IPS-20b (cell line): ENCODE measurements at regions not wholly inside any gene's neighbourhood (a gene's known extent, or its start where the extent isn't known, plus 50 kb on each side); places are given as distances from the start of the nearest gene placed in this dataset.

Experiments used
- H3K27ac ChIP-seq: one replicate; pipeline ENCODE4 v1.5.1; 2013; ENCODE audit warnings: low read length
- H3K27me3 ChIP-seq: 2 replicates; pipeline ENCODE4 v1.6.1; 2013; ENCODE audit warnings: mild to moderate bottlenecking, low read length, inconsistent platforms; ENCODE audit not compliant: insufficient read depth
- H3K36me3 ChIP-seq: 2 replicates; pipeline ENCODE4 v1.6.1; 2013; ENCODE audit warnings: low read depth, mild to moderate bottlenecking, inconsistent platforms, low read length, moderate library complexity; ENCODE audit not compliant: insufficient read depth
- H3K4me1 ChIP-seq: 2 replicates; pipeline ENCODE4 v1.6.1; 2013; ENCODE audit warnings: mild to moderate bottlenecking, control low read depth, inconsistent platforms, low read length, moderate library complexity; ENCODE audit not compliant: insufficient read depth
- H3K4me3 ChIP-seq: 2 replicates; pipeline ENCODE4 v1.5.1; 2013; ENCODE audit warnings: mild to moderate bottlenecking, low read length, inconsistent platforms
- H3K9ac ChIP-seq: 2 replicates; pipeline ENCODE4 v1.6.1; 2013; ENCODE audit warnings: low read depth, mild to moderate bottlenecking, inconsistent platforms, low read length, moderate library complexity
- H3K9me3 ChIP-seq: 2 replicates; pipeline ENCODE4 v1.6.1; 2013; ENCODE audit warnings: mild to moderate bottlenecking, low read depth, low read length, inconsistent platforms; ENCODE audit not compliant: insufficient read depth

DNA sequence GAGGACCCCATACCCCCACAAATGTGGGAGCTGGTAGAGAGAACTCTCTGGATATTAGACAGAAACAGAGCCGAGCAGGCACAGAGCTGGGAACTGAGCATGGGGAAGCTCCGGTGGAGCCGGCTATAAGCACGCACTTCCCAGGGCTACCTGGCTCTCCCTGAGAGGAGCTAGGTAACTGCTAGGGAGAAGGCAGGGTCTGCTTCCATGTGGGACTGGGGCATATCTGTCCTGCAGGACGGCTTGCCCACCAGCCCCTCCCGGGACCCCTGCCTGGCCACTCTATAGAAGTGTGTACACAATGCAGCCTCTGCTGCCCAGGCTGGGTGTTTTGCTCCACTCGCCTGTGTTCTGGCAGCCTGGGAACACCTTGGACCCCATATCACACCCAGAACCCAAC is 1537.0 kb upstream of the CDH9 start:
- Histone ChIP-seq H3K4me1 (no peaks in the 10 kb centered on the region), H3K27ac (no peak overlapping the region), H3K27me3 (no peaks in the 10 kb centered on the region), H3K9me3 (no peaks in the 10 kb centered on the region), H3K36me3 (no peaks in the 10 kb centered on the region), H3K9ac (no peak overlapping the region), H3K4me3 (no peak overlapping the region)

- no peaks in the 10 kb centered on the region for H3K4me1 ChIP-seq
- no peak overlapping the region for H3K4me3 ChIP-seq
- no peaks in the 10 kb centered on the region for H3K9me3 ChIP-seq
- H3K9ac ChIP-seq, result no peak overlapping the region
- H3K27me3 ChIP-seq, result no peaks in the 10 kb centered on the region
- no peaks in the 10 kb centered on the region for H3K36me3 ChIP-seq
- no peak overlapping the region for H3K27ac ChIP-seq
Measured at GRCh38 chr5:28574606-28575005, 1536.2 kb upstream of the CDH9 start.

DNA sequence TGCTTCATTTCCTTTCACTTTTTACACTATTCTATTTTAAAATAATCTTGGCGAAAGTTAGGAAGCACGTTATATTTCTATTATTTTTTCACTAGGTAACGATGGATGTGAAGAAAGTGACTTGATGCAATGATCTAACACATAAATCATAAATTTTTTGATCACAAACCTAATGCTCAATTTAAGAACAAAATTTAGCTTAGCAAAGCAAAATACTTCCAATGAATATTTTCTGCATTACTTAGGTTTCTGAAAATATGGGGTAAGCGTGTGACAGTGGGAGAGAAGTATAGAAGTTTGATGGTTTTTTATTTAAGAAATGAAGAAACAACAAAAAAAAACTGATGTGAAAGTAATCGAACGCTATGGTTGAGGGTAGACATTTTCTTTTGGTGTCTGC is 1528.7 kb upstream of the CDH9 start:
- no peaks in the 10 kb centered on the region for H3K9me3 ChIP-seq
- H3K27me3 ChIP-seq, result no peaks in the 10 kb centered on the region
- no peak overlapping the region for H3K4me3 ChIP-seq
- H3K9ac ChIP-seq, result no peak overlapping the region
- H3K36me3 ChIP-seq, result no peaks in the 10 kb centered on the region
- no peaks in the 10 kb centered on the region for H3K4me1 ChIP-seq
- no peak overlapping the region for H3K27ac ChIP-seq

DNA sequence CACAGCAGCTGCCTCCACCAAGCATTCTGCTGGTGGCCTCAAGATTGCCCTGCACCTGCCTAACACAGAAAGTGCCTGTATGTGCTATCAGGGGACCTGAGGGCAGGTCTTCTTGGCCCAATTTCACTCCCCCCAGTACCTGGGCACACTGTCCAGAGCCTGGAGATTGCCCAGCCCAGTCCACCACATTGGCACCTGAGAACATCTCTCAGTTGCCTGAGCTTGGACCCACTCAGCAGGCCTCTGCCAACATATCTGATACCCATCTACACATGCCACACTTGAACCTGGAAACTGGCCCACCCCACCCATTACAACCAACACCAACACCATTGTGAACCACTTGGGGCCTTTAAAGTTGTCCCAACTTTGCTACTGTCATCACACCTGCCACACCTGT is 1523.1 kb upstream of the CDH9 start:
- Histone ChIP-seq H3K4me1 (no peaks in the 10 kb centered on the region), H3K36me3 (no peaks in the 10 kb centered on the region)

DNA sequence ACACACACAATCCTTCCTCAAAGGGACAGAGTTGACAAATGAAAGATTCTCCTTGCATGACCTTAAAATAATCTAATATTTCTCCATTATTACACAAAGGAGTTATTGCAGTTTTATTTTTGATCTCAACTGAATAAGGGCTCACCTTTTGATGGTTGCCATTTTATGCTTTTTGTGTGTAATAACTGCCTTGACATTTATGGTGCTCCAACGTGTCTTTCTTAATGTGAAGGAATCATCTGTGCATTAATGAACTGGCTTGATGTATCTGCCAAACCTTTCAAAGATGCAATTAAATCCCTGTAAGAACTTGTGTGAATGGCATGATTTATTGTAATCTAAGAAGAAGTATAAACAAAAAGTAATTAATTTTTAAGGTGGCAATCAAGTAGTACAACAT is 1519.8 kb upstream of the CDH9 start:
- H3K27me3 ChIP-seq, result no peaks in the 10 kb centered on the region
- no peak overlapping the region for H3K9ac ChIP-seq
- H3K4me1 ChIP-seq, result no peaks in the 10 kb centered on the region
- H3K36me3 ChIP-seq, result no peaks in the 10 kb centered on the region
- H3K9me3 ChIP-seq, result no peaks in the 10 kb centered on the region
- H3K27ac ChIP-seq, result no peak overlapping the region
- no peak overlapping the region for H3K4me3 ChIP-seq

More for the DNA sequence above, 1523.1 kb upstream of the CDH9 start:
- no peak overlapping the region for H3K4me3 ChIP-seq
- H3K9me3 ChIP-seq, result no peaks in the 10 kb centered on the region
- H3K9ac ChIP-seq, result no peak overlapping the region
- H3K27ac ChIP-seq, result no peak overlapping the region
- no peaks in the 10 kb centered on the region for H3K27me3 ChIP-seq

- H3K4me1 ChIP-seq, result no peaks in the 10 kb centered on the region
- no peaks in the 10 kb centered on the region; the same call in 1 of the 2 replicates for H3K9me3 ChIP-seq
- H3K36me3 ChIP-seq, result no peaks in the 10 kb centered on the region
- H3K4me3 ChIP-seq, result no peak overlapping the region
- no peak overlapping the region for H3K9ac ChIP-seq
- H3K27ac ChIP-seq, result no peak overlapping the region
- no peaks in the 10 kb centered on the region for H3K27me3 ChIP-seq
Measured at GRCh38 chr5:28557114-28557513, 1518.7 kb upstream of the CDH9 start.

GRCh38 chr5:28549588-28549987 is 1511.2 kb upstream of the CDH9 start:
- H3K9me3 ChIP-seq, result no peaks in the 10 kb centered on the region; the same call in 1 of the 2 replicates
- H3K27ac ChIP-seq, result no peak overlapping the region
- no peak overlapping the region for H3K4me3 ChIP-seq
- no peaks in the 10 kb centered on the region for H3K27me3 ChIP-seq
- H3K4me1 ChIP-seq, result no peaks in the 10 kb centered on the region
- H3K36me3 ChIP-seq, result no peaks in the 10 kb centered on the region
- H3K9ac ChIP-seq, result no peak overlapping the region

DNA sequence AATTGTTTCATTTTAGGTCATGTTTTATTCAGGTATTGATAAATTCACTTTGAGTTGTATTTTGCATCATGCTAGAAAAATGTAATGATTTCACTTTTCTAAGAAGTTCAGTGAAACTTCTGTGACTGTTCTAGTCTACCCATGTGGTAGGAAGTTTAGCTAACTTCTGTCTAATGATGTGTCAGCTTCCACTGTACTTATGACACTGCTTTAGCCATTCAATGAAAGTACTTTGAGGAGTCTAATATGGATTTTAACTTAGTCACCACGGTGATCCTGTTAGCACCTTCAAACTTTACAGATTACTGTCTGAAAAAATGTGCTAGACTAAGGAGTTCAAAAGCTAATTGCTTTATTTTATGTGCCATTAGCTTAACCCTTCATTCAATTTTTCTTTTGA is 1510.5 kb upstream of the CDH9 start:
- Histone ChIP-seq H3K27ac (no peak overlapping the region), H3K36me3 (no peaks in the 10 kb centered on the region), H3K27me3 (no peaks in the 10 kb centered on the region), H3K4me3 (no peak overlapping the region), H3K4me1 (no peaks in the 10 kb centered on the region), H3K9me3 (no peaks in the 10 kb centered on the region; the same call in 1 of the 2 replicates), H3K9ac (no peak overlapping the region)

GRCh38 chr5:28544501-28544900 is 1506.1 kb upstream of the CDH9 start:
- H3K27me3 ChIP-seq, result no peaks in the 10 kb centered on the region
- no peak overlapping the region for H3K9ac ChIP-seq
- no peaks in the 10 kb centered on the region for H3K36me3 ChIP-seq
- no peaks in the 10 kb centered on the region for H3K4me1 ChIP-seq
- H3K9me3 ChIP-seq, result no peaks in the 10 kb centered on the region
- no peak overlapping the region for H3K4me3 ChIP-seq
- no peak overlapping the region for H3K27ac ChIP-seq

- Histone ChIP-seq H3K9me3 (no peaks in the 10 kb centered on the region), H3K27ac (no peak overlapping the region)
Measured at GRCh38 chr5:28543473-28544098, 1505.2 kb upstream of the CDH9 start.

DNA sequence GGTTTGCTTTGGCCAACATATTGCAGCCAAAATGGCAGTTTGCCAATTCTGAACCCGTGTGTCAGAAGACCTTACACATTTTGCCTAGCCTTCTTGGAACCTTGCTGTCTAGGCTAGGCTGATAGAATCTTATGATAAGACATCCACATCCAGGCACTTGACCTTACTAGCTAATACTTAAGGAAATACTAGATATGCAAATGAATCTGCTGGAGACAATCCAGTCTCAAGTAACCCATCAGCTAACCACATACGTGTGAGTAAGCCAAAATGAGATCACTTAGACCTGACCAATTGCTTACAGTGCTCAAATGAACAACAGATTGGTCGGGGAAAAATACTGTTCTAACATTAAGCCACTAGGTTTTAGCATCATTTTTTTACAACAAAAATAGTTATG is 1504.6 kb upstream of the CDH9 start:
- H3K9ac ChIP-seq, result no peak overlapping the region
- H3K27ac ChIP-seq, result no peak overlapping the region
- no peaks in the 10 kb centered on the region for H3K4me1 ChIP-seq
- H3K9me3 ChIP-seq, result no peaks in the 10 kb centered on the region
- H3K4me3 ChIP-seq, result no peak overlapping the region
- no peaks in the 10 kb centered on the region for H3K27me3 ChIP-seq
- H3K36me3 ChIP-seq, result no peaks in the 10 kb centered on the region

More at GRCh38 chr5:28543473-28544098, 1505.2 kb upstream of the CDH9 start:
- no peaks in the 10 kb centered on the region for H3K4me1 ChIP-seq
- H3K4me3 ChIP-seq, result no peak overlapping the region
- H3K9ac ChIP-seq, result no peak overlapping the region
- no peaks in the 10 kb centered on the region for H3K27me3 ChIP-seq
- H3K36me3 ChIP-seq, result no peaks in the 10 kb centered on the region

DNA sequence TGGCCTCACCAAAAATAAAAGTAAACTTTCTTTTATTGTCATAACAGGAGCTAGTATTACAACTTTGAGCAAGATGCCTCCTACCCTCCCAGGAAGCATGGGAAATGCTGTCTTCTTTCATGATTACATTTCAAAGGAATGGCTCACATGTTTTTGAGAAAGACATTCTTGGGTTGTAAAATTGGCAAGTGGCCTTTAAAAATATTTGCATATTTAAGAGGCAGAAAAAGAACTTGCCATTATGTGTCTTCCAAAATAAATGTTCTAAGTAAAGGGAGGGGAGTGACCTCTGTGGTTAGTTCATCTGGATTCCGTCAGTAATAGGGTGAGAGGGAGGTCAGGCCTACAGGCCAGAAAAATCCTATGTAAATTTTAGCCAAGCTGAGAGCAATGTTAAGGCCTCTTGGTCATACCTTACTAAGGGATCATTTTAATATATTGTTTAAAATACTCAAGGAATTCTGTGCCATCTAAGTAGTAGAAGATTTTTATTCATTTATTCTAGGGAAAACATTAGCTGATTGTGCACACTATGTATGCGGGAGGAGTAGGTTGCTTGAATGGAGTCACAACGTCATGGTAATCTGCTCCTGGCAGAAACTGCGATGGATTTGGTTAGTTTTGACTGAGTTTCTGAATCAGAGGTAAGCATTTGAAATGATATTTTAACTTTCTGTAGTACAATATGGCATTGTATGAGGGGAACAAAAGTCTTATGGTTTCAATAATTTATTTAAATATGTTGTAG is 1485.7 kb upstream of the CDH9 start:
- H3K9ac ChIP-seq, result no peak overlapping the region
- H3K4me3 ChIP-seq, result no peak overlapping the region
- no peaks in the 10 kb centered on the region for H3K36me3 ChIP-seq
- H3K9me3 ChIP-seq, result peaks cover 11% of the 10 kb centered on the region; the same call in 1 of the 2 replicates
- no peak overlapping the region for H3K27ac ChIP-seq
- H3K4me1 ChIP-seq, result 0 out of 2 replicates have a peak, but pooled peaks cover 2% of the 10 kb centered on the region
- H3K27me3 ChIP-seq, result no peaks in the 10 kb centered on the region
